Upper lobe of right lung (tissue), 1 donor: ENCODE measurements at regions not wholly inside any gene's neighbourhood (a gene's known extent, or its start where the extent isn't known, plus 50 kb on each side); places are given as distances from the start of the nearest gene placed in this dataset.
"Not testable (repeated sequence)": the region's sequence is repeated elsewhere in the genome, so short reads cannot be mapped to it uniquely, and the experiment has no call there.

ENCODE experiments used
- ATAC-seq: fragments of 200-7000 bp; cut with Tn5 transposase; one replicate; pipeline ENCODE4 v1.9.1; 2020; ENCODE audit warnings: mild to moderate bottlenecking, moderate library complexity
- DNase-seq: peaks from one replicate; pipeline ENCODE4 v3.0.0-alpha.2; 2020
- H3K27ac ChIP-seq: fragments of 200-600 bp; one replicate; pipeline ENCODE4 v1.8.0; 2022
- H3K27me3 ChIP-seq: fragments of 200-600 bp; one replicate; pipeline ENCODE4 v1.8.0; 2022; ENCODE audit warnings: mild to moderate bottlenecking
- H3K36me3 ChIP-seq: fragments of 200-600 bp; one replicate; pipeline ENCODE4 v1.8.0; 2022
- H3K4me1 ChIP-seq: fragments of 200-600 bp; one replicate; pipeline ENCODE4 v1.8.0; 2022
- H3K4me3 ChIP-seq: fragments of 200-600 bp; one replicate; pipeline ENCODE4 v1.8.0; 2022; ENCODE audit warnings: mild to moderate bottlenecking
- H3K9me3 ChIP-seq: fragments of 200-600 bp; one replicate; pipeline ENCODE4 v1.8.0; 2022
- intact Hi-C: fragments of 100-400 bp; cut with DNase I; formaldehyde crosslinking; loops from one replicate; pipeline ENCODE4 v1.11.0; 2022
- TF ChIP-seq, protein P1 (sequence below): fragments of 200-600 bp; IDR thresholded peaks from one replicate; pipeline ENCODE4 v1.8.0; 2022; ENCODE audit warnings: antibody characterized with exemption
- donor health status: DM: no; HTN: yes; CAD: no; lungs with severe emphysema.

DNA sequence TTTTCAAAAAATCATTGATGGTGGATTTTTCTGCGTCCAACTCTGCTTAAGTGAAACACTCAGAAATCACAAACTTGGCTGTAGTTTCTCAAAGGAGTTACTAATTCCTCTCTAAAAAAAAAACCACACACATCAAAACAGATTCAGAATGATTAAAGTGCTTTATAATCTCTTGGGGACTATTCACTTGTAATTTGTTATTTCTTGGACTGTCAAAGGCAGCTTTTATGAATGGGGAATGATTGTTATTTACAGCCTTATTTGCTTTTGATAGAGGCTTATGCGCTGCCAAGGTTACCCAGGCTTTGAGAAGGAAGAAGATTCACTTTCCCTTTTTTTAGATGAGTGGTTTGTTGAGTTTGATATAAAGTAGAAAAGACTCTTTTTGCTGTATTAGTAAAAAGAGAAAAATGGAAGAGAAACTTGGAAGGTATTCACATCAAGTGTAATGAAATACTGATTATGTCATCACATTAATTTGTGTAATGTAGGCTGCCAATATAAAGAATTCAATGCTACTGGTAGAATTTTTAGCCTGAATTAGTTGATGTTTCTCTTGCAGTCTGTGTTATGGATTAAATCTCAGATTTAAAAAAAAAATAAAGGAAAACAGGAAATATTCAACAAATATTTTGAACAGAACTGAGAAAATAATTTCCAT, 381.0 kb upstream of the SASH1 start:
- Histone ChIP-seq H3K9me3 (no peaks in the 10 kb centered on the region), H3K27me3 (no peaks in the 10 kb centered on the region), H3K4me3 (no peak overlapping the region), H3K4me1 (peaks cover 4% of the 10 kb centered on the region), H3K27ac (no peak overlapping the region), H3K36me3 (no peaks in the 10 kb centered on the region)
- TF ChIP-seq, protein P1, sequence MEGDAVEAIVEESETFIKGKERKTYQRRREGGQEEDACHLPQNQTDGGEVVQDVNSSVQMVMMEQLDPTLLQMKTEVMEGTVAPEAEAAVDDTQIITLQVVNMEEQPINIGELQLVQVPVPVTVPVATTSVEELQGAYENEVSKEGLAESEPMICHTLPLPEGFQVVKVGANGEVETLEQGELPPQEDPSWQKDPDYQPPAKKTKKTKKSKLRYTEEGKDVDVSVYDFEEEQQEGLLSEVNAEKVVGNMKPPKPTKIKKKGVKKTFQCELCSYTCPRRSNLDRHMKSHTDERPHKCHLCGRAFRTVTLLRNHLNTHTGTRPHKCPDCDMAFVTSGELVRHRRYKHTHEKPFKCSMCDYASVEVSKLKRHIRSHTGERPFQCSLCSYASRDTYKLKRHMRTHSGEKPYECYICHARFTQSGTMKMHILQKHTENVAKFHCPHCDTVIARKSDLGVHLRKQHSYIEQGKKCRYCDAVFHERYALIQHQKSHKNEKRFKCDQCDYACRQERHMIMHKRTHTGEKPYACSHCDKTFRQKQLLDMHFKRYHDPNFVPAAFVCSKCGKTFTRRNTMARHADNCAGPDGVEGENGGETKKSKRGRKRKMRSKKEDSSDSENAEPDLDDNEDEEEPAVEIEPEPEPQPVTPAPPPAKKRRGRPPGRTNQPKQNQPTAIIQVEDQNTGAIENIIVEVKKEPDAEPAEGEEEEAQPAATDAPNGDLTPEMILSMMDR = no peak
- intact Hi-C loops = no loop called here
- no peak for DNase-seq
- ATAC-seq = no peak

- intact Hi-C loops, H3K9me3 ChIP-seq, H3K36me3 ChIP-seq, H3K4me3 ChIP-seq, H3K4me1 ChIP-seq, DNase-seq, ATAC-seq, H3K27ac ChIP-seq, H3K27me3 ChIP-seq: not testable (repeated sequence)
These were observed 377.2 kb upstream of the SASH1 start for GRCh38 chr6:147965448-147965847.

DNA sequence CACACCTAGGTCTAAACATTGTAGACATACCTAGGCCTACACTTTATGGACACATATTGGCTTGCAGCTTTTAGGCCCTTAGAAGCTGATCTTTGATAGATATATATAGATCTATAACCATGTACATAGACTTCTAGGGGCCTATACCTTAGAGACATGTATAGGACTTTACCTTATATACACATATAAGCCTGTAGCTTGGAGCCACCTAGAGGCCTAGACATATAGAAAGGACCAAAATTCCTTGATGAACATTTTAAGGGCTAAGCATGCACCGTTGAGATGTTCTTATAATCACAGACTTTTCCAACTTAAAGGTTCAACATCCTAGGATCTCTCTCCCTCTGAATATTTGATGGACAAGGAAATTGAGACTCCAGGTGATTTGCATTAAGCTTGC, 371.7 kb upstream of the SASH1 start:
- Histone ChIP-seq H3K27ac (no peak overlapping the region), H3K9me3 (no peaks in the 10 kb centered on the region), H3K4me3 (no peak overlapping the region), H3K27me3 (no peaks in the 10 kb centered on the region), H3K4me1 (no peaks in the 10 kb centered on the region), H3K36me3 (no peaks in the 10 kb centered on the region)
- DNase-seq (no peak), ATAC-seq (no peak)
- TF ChIP-seq, protein P1 = no peak
- intact Hi-C loops = no loop called here

- Histone ChIP-seq H3K36me3 (no peaks in the 10 kb centered on the region), H3K9me3 (no peaks in the 10 kb centered on the region), H3K27ac (no peak overlapping the region), H3K4me1 (no peaks in the 10 kb centered on the region), H3K27me3 (no peaks in the 10 kb centered on the region), H3K4me3 (no peak overlapping the region)
- no peak for DNase-seq
- no peak for ATAC-seq
- TF ChIP-seq, protein P1 = no peak
- intact Hi-C loops = no loop called here
These were observed 370.2 kb upstream of the SASH1 start for GRCh38 chr6:147972448-147972847.

- H3K27ac ChIP-seq = no peak overlapping the region
- no peak for ATAC-seq
These were observed 368.8 kb upstream of the SASH1 start for GRCh38 chr6:147973806-147974205.

GRCh38 chr6:147974376-147974775, 368.3 kb upstream of the SASH1 start:
- H3K9me3 ChIP-seq = no peaks in the 10 kb centered on the region
- H3K4me1 ChIP-seq = no peaks in the 10 kb centered on the region
- no peak overlapping the region for H3K4me3 ChIP-seq
- H3K27me3 ChIP-seq = no peaks in the 10 kb centered on the region
- DNase-seq (no peak), ATAC-seq (no peak)
- intact Hi-C loops = no loop called here
- H3K36me3 ChIP-seq = no peaks in the 10 kb centered on the region
- no peak overlapping the region for H3K27ac ChIP-seq
- TF ChIP-seq, protein P1 = no peak

More at GRCh38 chr6:147973806-147974205, 368.8 kb upstream of the SASH1 start:
- Histone ChIP-seq H3K4me3 (no peak overlapping the region), H3K4me1 (no peaks in the 10 kb centered on the region), H3K9me3 (no peaks in the 10 kb centered on the region), H3K36me3 (no peaks in the 10 kb centered on the region), H3K27me3 (no peaks in the 10 kb centered on the region)
- no peak for DNase-seq
- TF ChIP-seq, protein P1 = no peak
- intact Hi-C loops = no loop called here
